OCI-LY3 (cell line): ENCODE measurements at regions not wholly inside any gene's neighbourhood (a gene's known extent, or its start where the extent isn't known, plus 50 kb on each side); places are given as distances from the start of the nearest gene placed in this dataset.

Experiments
- CTCF ChIP-seq: fragments of 200-600, 300-600 bp; sonication (generic); IDR thresholded peaks from 2 replicates; pipeline ENCODE4 v1.5.1; 2014; ENCODE audit warnings: antibody characterized with exemption, low read length, low read depth
- EZH2phosphoT487 ChIP-seq: fragments of 200-600 bp; shearing (Covaris generic); IDR thresholded peaks from 2 replicates; pipeline ENCODE4 v1.6.1; 2018; ENCODE audit warnings: antibody characterized with exemption, mixed run types, low read depth

- TF ChIP-seq CTCF: no peak
- no peak for TF ChIP-seq EZH2phosphoT487
These were observed 70.7 kb upstream of the PRSS16 start for GRCh38 chr6:27176523-27177484.
